ENCODE measurements at regions not wholly inside any gene's neighbourhood (a gene's known extent, or its start where the extent isn't known, plus 50 kb on each side); places are given as distances from the start of the nearest gene placed in this dataset.
A peak's percentile ranks its signal among the peaks of the same experiment; 100 is the strongest.
"Not testable (repeated sequence)": the region's sequence is repeated elsewhere in the genome, so short reads cannot be mapped to it uniquely, and the experiment has no call there.

GRCh38 chr3:152756807-152757206, 78.1 kb upstream of the P2RY1 start:
- no peak for DNase-seq (ENCODE audit: low read depth in 4 of 4, low spot score in 3 of 4)

DNA sequence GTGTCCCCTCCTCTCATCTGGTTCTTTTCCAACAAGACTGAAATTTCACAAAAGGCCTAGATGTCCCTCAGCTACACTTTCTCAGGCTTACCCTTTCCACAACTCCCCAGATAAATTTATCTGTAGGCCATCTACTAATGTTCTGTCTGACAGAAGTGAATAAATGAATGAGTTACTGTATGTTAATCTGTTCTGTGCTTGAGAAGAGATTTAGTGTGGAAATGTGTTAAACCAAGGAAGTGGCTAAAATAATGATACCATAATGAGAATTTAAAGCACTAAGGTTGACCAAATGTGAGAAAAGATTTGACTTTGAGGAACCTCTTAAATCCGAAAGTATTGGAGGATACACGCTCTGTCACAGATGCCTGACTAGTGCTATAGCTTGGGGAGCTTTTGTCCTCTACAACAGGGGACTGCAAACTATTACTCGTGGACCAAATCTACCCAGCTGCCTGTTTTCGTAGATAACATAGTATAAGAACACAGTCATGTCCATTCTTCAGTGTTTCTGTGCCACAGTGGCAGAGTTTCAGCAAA, 74.8 kb upstream of the P2RY1 start:
- DNase-seq (ENCODE audit: low read depth in 4 of 4, low spot score in 3 of 4): no peak

GRCh38 chr3:152760591-152760990, 74.3 kb upstream of the P2RY1 start:
- DNase-seq (ENCODE audit: low read depth in 4 of 4, low spot score in 3 of 4): no peak

DNA sequence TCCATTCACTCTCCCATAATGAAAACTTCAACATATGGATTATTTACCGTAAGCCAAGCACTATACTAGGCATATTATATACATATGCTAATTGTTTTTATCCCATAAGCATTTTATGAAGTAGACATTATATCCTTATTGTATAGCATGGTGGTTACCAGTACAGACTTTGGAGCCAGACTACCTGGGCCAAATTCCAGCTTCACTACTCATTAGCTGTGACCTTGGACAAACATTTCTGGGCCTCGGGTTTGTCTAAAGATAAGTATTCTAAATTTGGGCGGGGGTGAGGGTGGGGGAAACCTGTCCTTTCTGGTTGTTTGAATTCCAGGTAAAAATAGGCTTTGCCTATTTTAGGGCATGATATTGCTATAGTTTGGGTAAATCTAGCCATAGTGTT, 66.5 kb upstream of the P2RY1 start:
- DNase-seq (ENCODE audit: low read depth in 4 of 4, low spot score in 3 of 4): no peak

DNA sequence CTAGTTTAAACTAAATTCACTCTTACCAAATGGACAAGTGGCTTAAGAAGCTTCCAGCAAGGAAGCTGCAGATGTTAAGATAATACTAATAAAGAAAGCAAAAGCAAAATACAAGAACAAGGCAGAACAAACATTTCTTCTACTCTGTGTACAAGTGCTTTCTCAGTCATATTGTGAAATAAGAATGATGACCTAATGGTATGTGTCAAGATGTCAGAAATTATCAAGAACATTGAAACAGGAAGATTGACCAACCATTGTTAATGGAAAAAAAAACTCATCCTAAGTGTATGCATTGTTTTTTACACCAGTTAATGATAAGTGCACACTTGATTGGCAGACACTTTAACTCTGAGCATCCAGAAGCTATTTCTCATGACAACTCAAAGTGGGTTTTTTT, 65.4 kb upstream of the P2RY1 start:
- DNase-seq (ENCODE audit: low read depth in 4 of 4, low spot score in 3 of 4): no peak

DNA sequence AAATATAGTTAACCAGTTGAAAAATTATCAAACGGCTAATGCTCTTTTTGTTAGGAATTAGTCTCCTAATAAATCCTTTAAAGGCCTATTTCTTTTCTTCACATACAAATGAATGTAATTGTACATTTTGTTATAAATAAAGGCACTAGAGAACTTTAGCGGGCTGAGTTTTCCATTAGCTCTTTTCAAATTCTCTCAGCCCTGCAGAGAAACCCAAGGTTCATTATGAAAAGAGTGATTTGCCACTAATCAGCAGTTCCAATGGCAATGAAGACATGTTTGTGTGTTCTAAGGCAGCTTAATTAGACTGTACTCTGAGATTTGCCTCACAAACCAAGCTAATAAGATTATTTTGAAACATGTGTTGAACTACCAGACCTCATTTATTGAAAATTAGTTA, 64.6 kb upstream of the P2RY1 start:
- DNase-seq (ENCODE audit: low read depth in 4 of 4, low spot score in 3 of 4): no peak

DNA sequence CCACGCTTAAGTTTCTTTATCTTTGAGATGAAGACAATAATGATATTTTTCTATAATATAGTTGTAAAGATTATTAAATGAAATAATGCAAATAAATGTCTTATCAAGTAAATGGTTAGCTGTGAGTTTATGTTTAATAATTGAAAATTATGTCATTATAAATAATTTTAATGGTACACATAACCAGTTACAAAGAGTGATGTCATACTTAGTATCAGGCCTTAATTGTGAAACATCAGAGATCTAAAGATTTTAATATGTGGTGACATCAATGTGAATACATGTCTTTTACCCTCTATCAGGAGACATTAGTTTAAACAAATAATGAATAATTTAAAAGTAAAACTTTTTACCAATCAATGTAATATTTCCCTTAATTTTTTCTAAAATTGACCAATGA, 63.8 kb upstream of the P2RY1 start:
- no peak for DNase-seq (ENCODE audit: low read depth in 4 of 4, low spot score in 3 of 4)

DNA sequence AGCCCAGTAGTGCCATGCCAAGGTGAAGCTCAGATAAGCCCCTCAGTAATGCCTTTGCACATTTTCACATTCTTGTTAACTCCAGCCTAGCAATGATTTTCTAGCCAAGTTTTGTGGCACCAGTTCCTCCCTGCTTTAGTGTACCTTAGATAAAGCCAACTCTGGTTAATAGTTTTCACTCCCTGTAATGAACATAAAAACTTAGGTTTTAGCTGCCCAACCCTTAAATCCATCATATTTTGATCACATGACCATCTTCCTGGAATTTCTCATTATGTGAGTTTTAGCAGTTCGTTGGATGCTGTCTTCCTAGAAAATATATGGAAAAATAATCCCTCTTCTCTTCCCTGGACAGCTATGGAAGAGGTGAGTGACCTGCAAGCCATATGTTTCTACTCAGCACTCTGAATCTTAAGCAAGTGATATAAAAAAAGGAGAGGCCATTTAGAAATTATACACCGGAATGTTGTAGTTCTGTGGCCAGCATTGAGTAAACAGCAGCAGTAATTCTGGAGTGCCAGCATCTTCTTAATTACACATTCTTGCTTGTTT, 62.2 kb upstream of the P2RY1 start:
- peak in 1 of 4 donors; percentile 11 for DNase-seq (ENCODE audit: low read depth in 4 of 4, low spot score in 3 of 4)

DNA sequence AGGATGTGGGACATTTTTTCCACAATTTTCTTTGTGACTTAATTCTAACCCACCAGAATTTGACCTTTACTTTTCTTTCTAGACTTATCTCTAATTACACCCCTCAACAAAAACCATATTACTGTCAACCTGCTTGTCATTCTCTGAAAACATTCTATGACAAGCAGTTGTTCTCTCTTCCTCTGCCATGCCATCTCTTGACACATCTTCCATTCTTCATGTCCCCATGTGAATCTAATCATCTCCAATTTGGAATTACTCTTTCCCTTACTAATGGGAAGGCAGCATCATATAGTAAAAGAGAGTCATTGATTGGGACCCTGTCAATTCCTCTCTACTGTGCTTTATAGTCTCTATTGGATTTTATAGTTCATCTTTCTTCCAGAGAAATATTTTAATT, 61.3 kb upstream of the P2RY1 start:
- no peak for DNase-seq (ENCODE audit: low read depth in 4 of 4, low spot score in 3 of 4)

DNA sequence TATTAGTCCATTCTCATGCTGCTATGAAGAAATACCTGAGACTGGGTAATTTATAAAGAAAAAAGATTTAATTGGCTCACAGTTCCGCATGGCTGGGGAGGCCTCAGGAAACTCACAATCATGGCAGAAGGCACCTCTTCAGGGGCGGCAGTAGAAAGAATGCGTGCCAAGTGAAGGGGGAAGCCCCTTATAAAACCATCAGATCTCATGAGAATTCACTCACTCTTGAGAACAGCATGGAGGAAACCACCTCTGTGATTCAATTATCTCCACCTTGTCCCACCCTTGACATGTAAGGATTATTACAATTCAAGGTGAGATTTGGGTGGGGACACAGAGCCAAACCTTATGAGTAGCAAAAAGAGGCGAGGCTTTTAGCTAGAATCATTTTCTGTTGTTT, 60.7 kb upstream of the P2RY1 start:
- not testable (repeated sequence) for DNase-seq (ENCODE audit: low read depth in 4 of 4, low spot score in 3 of 4)

DNA sequence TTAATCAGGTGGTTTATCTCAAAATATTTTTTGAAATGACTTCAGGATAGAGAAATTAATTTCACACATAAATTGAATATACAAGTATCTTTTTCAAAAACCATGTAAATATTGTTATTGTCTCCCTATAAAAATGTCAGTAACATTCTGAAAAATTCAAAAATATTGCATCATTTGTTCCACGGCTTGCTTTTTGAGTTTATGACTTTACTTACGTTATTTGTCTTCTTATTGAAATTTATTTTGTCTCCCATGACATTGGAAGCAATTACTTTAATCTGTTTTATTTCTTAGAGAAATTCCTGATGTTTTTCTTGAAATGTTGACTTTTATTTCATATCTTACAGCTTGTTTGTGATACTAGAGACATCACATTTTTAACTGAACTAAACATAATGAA, 56.9 kb upstream of the P2RY1 start:
- no peak for DNase-seq (ENCODE audit: low read depth in 4 of 4, low spot score in 3 of 4)

GRCh38 chr3:152779653-152780052, 55.3 kb upstream of the P2RY1 start:
- DNase-seq (ENCODE audit: low read depth in 4 of 4, low spot score in 3 of 4): peak in 1 of 4 donors; percentile 9

DNA sequence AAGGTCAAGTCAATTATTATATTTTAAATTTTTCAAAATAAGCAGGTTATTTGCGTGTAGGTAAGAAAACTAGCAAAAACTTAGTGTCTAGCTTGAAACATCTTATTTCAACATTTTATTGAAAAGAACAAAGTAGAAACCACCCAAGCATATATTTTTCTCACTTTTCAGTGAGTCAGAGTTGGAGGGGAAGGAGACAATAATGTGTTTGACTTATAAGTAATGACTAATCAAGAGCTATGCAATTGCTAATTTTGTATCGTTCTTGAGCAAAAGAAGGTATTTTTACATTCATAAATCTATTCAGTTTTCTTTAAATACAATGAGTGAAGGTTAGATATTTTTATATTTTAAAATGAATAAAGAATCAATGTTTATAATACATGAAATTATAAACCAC, 54.4 kb upstream of the P2RY1 start:
- no peak for DNase-seq (ENCODE audit: low read depth in 4 of 4, low spot score in 3 of 4)

DNA sequence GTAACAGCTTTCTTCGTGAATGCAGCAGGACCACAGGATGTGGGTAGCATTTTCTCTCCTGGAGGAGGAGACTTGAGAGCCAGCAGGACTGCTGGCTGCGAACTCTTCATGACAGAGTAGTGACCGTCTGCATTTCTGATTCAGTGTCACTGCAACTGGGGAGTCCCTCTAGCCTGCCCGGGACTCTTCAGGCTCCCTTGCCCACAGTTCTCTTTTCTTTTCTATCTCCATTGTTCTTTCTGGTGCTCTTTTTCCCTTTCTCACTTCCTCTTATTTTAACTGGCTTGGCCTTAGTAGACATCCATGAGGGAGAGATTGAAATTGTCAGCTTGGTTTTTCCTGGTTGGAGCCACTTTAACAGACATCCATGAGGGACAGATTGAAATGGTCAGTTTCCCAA, 49.9 kb upstream of the P2RY1 start:
- DNase-seq (ENCODE audit: low read depth in 4 of 4, low spot score in 3 of 4): no peak

Measured in left renal pelvis (tissue), 4 donors.